NCI-H524 (cell line): ENCODE measurements at regions not wholly inside any gene's neighbourhood (a gene's known extent, or its start where the extent isn't known, plus 50 kb on each side); places are given as distances from the start of the nearest gene placed in this dataset.

Source experiments
- DNase-seq, 2 experiments: peaks; one replicate each; lab custom pipeline; 2025; lab: John Stamatoyannopoulos, UW

GRCh38 chr11:128328955-128329551 is 258.3 kb downstream of the ETS1 start:
- DNase-seq = no peak

DNA sequence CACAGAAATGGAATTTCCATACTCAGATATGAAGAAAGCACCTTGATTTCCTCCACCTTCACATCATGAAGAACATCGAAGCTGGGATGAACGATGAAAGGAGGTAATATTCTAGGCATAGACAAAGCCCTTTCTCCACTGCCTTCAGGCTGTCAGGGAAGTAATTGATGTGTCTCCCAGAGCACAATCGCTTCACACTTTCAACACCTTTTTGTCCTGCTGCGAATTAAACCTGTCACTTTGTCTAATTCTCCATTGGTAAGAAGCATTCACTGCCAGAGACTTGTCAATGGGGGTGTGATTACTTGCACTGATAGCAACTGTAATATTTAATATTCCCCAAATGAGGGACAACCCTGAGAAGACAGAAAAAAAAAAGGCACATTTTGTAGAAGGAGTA is 260.1 kb downstream of the ETS1 start:
- no peak for DNase-seq

GRCh38 chr11:128326791-128327190 is 260.6 kb downstream of the ETS1 start:
- no peak for DNase-seq

DNA sequence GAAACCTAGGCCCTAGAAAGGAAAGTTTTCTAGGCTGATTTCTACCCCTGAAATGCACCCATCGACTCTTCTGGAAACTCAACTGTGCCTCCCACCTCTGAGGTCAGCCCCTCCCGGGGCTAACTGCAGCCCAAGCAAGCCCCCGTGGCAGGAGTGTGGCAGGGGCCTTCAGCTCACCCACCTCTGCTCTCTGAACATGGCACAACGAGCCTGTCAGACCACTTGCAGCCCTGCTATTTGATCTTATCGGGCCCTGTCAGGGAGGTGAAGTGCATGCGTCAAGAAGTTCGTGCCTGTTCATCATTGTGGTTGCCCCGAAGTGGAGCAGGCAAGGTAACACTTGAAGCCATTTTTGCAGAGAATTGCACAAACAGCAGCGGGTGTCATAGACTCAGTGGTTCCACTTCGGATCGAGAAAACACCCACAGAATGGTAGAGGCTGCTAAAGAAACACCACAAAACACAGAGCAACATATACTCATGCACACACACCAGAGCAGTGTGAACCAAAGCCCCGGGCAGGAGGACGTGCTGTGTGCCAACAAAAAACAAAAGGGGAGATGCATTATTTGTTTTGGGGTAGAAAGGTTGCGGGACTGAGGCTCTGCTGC is 262.7 kb downstream of the ETS1 start:
- DNase-seq = no peak

- no peak for DNase-seq
These were observed 263.3 kb downstream of the ETS1 start for GRCh38 chr11:128324051-128324481.

- no peak for DNase-seq
These were observed 264.0 kb downstream of the ETS1 start for GRCh38 chr11:128323381-128323780.

DNA sequence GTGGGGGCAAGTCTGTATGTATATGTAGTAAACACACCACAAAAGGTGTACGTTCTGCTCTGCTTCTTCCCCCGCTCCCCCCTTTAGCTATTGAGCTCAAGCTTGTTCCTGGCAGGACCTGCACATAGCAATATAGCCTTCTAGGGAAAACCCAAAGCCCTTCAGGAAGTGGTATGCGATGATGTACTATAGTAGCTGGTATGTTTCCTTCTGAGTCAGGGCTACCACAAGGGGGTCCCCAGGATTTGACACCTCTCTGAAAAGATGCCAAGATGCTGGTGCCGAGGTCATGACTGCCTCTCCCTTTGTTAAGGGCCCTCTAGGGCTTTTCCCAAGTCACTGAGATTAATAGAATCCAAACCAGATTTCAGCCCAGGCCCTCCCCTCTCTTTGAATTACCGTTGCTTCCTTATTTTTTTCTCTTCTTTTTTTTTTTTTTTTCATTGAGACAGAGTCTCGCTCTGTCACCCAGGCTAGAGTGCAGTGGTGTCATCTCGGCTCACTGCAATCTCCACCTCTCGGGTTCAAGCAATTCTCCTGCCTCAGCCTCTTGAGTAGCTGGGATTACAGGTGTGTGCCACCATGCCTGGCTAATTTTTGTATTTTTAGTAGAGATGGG is 268.4 kb downstream of the ETS1 start:
- DNase-seq = no peak

DNA sequence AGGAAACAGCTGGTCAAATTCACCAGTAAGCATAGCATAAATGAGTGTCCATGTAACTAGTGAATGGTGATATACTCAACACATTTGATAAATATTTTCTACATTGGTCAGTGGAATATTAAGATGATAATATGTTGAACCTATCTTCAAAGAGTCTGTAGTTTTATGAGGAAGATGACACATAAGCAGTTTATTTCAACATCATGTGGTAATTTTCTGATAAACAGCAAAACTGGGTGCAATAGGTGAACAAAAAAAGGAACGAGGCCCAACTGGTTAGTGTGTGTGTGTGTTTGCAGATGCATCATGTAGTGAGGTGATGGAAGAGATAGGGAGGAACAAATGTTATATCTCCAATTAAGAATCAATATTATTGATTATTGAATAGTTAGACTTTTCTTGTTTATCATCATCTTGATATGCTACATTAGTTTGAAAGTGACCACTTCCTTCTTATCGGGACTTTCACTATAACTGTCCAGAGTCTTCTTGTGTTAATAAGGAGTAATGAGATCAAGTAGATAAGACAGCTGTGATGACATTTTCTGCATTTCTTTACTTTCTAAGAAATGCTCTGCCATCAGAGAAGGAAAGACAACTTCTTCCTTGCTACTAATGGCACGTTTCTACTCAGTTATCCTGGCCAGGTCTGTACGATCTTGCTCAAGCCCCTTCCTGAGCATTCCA is 270.7 kb downstream of the ETS1 start:
- DNase-seq = no peak

GRCh38 chr11:128315933-128316332 is 271.4 kb downstream of the ETS1 start:
- DNase-seq = no peak

GRCh38 chr11:128313931-128314330 is 273.4 kb downstream of the ETS1 start:
- no peak for DNase-seq

DNA sequence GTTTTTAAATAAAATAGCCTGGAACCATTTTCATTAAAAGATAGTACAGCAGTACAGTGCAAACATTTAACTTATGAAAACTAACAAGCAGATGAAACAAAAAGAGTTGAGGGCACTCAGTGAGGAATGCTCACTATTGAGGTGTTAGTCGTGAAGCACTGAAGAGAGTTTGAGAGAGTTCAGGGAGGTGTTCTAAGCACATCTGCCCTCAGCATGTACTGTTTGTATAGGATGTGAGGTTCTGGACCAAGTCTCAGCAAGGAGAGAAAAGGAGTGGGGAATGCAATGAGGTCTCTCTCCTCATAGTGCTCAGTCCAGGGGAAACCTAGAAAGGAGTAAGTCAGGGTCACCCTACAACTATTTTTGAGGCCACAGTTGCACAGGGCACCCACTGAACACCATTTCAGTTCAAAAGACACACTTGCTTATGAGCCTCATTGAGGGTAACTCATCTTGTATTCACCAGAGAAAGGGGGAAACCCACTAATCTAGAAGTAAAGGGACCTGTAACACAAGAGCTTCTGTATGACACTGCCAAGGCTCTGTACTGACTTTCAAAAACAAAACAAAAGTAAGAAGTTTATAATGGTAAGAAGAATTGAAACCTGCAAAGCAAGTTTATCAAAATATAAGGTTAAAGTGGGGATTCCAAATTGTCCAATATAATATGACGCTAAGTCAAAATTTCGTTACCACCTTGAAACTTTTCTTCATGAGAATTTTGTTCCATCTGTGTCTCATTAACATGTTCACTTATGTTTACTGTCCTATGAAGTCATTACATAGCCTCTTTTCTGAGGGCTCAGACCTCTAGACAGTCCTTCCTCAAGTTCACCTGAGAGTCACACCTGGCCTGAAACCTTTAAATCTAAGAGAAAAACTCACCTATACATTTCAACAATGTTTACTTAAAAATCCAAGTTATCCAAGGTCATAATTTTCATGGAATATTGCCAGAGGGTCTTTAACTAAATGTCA is 275.3 kb downstream of the ETS1 start:
- no peak for DNase-seq

DNA sequence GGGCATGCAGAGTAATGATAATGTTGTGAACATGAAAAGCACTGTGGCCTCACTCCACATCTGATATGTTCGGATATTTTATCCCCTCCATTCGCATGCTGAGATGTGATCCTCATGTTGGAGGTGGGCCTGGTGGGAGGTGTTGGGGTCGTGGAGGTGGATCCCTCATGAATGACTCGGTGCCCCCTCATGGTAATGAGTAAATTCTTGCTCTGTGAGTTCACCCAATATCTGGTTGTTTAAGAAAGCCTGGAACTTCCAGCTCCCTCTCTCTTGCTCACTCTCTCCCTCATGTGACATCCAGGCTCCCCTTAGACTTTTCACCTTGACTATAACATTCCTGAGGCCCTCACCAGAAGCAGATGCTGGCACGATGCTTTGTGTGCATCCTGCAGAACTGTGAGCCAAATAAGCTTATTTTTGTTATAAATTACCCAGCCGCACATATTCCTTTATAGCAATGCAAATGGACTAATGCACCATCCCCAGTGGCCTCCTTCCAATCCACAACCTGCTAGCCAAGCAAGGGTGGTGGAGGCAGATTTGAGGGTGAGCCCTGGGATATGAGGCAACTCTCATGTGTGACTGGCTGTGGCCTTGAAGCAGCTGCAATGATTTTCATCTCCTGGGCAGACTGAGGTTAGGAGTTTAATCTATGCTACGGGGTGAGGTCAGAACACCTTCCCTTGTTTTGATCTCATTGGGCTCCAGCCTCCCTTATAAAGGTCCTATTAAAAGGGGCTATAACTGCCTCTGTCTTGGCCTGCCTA is 276.5 kb downstream of the ETS1 start:
- no peak for DNase-seq

DNA sequence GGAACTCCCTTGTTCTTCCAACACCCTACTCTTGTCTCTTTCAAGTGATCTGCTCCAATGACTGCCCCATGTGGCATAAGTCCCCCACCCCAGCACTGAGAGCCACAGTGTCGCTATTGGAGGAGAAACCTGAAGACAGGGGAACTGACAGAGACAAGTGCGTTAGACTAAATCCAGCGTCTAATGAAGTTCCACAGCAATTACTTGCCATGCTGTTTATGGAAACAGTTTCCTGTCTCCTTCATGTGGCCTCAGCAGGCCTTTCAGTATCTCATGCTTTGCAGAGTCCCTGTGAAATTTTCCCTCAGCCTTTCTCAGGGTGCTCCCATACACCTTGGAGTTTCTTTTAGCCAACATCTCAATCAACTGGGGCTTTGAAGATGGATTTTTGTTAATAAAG is 277.4 kb downstream of the ETS1 start:
- no peak for DNase-seq

DNA sequence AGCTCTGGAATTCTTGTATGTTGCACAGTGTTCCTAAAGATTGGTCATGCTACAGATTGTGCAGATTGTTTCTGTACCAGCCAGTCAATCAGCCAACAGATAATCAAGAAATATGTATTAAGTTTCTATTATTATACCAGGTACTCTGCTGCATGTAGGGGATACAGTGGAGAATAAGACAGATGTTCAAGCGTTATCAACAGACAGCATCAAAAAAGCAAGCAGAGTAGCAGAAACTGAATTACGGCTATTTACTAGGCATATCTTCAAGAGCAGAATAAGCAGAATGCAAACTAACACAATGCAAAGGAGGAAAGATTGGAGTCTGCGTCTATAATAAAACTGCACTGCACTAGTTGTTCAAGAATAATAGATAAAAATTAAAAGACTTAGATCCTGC is 278.6 kb downstream of the ETS1 start:
- DNase-seq = no peak

- no peak for DNase-seq
These were observed 281.8 kb downstream of the ETS1 start for GRCh38 chr11:128305588-128305987.

DNA sequence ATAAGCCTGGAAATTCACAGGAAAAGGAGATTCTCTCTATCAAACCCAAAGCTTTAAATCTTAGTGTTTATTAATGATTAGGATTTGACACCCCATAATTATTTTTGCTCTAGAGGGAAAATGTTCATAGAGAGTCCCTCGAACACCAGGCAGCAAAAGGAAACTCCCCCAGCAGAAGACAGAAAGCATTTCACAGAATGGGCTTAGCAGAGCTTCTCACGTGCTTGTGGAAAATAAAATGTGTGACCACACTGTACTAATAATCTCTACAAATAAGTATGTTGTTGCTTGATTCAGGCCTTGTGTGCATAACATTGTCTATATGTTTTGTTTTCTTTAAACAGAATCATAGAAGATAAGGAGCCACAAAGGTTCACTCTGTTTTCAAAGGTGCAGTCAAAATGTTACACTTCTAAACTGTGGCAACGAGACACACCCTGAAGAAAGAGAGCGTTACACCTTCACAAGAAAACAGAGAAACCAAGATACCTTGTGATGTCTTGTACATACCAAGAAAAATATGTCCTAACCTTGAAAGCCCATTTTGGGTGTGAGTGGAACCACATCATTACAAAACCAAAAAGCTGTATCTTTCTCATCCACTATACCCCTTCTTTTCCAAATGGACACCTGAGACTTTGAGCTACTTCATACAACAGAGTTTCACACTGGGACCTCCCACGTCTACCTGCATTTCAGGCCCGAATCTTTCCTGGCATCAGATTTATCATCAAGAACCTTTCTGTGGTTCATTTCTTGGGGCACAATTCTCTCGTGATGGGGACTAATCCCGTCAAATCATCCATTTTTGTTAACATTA is 282.5 kb downstream of the ETS1 start:
- no peak for DNase-seq

DNA sequence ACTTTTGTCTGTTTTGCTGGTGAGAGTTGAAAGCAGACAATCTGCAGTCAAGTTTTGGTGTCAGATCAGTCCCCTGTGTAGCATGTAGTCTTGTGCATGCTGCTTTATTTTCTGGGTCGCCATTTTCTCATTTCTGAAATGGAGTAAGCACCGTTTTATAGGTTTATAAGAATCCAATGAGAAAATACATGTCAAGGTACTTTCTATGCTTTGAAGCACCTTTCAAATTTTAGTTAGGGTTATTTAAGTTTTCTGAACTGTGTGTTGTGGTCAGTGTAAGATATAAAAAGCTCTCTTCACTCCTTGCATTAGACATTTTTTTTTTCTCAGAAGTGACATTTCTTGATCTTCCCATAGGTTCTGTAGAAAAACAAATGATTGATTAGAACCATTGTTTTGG is 283.2 kb downstream of the ETS1 start:
- DNase-seq = no peak

DNA sequence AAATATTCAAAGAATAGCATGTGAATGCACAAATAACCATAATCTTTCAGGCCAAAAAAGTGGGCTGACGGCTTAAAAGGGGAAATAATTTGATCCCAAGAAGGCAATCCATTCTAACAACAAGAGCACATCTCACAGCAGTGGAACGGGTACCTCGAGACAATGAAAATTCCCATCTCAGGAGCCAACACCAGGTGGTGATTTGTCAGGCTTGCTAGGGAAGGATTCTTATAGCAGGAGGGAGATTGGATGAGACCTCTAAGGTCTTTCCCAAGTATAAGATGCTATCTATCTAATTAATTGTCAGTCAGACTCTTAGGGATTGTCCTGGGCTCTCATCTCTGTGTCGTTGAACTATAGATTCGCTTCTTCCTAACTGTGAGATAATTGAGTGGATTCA is 284.0 kb downstream of the ETS1 start:
- no peak for DNase-seq

DNA sequence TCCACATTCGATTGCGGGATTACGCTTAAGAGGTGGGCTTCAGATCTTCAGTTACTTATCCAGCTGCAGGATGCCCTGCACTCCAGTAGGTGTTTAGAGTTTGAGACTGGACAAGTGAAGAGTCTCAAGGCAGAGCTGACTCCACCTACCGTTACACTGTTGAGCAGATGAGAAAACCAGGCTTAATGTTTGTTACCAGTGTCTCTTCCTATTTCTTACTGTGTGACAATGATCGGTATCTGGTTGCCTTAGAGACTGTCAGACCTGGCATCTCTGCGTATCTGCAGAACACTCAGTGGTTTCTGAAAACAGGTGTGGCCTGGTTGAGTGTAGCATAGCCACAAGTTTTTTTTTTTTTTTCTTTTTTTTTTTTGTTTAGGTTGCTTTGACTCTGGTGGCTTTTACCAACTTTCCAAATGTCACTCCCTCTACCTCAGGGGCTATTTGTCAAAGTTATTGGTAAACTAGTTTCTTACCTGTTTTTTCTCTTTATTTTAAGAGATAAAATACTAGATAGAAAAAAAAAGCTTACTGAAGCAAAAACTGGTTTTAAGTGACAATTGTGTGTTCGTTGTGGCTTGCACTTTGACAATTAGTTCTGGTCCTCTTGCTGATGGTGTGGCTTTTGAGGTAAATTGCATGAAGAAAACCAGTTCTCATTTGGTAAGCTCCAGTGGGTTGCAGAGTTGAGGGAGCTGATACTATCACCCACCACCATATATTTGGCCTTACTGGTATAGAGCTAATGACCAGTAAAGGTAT is 284.8 kb downstream of the ETS1 start:
- DNase-seq = no peak

- DNase-seq = no peak
These were observed 285.6 kb downstream of the ETS1 start for GRCh38 chr11:128301756-128302155.
